ES-I3 (cell line): ENCODE measurements at regions not wholly inside any gene's neighbourhood (a gene's known extent, or its start where the extent isn't known, plus 50 kb on each side); places are given as distances from the start of the nearest gene placed in this dataset.
"Not testable (repeated sequence)": the region's sequence is repeated elsewhere in the genome, so short reads cannot be mapped to it uniquely, and the experiment has no call there.

ENCODE experiments used
- H3K36me3 ChIP-seq: 2 replicates; pipeline ENCODE4 v1.6.1; 2013; ENCODE audit warnings: mild to moderate bottlenecking, low read length, control low read depth, moderate library complexity; ENCODE audit not compliant: insufficient read depth
- H3K4me1 ChIP-seq: 2 replicates; pipeline ENCODE4 v1.6.1; 2013; ENCODE audit warnings: mild to moderate bottlenecking, control low read depth, low read length; ENCODE audit not compliant: insufficient read depth
- H3K9ac ChIP-seq: 2 replicates; pipeline ENCODE4 v1.6.1; 2013; ENCODE audit warnings: low read depth, mild to moderate bottlenecking, low read length, moderate library complexity
- H3K9me3 ChIP-seq: 2 replicates; pipeline ENCODE4 v1.6.1; 2013; ENCODE audit warnings: mild to moderate bottlenecking, low read length, moderate library complexity; ENCODE audit not compliant: control insufficient read depth, insufficient read depth

DNA sequence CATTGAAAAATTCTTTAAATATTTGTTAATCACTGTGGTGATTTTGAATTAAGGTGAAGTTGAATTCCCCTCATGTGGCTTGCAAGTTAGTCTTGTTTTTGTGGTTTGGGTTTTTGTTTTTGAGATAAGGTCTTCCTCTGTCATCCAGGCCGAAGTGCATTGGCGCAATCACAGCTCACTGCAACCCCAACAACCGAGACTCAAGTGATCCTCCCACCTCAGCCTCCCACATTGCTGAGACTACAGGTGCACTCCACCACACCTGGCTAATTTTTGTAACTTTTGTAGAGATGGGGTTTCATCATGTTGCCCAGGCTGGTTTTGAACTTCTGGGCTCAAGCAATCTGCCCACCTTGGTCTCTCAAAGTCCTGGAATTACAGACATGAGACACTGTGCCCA lies 1691.1 kb downstream of the SPATA31A7 start:
- not testable (repeated sequence) for H3K4me1 ChIP-seq, H3K9me3 ChIP-seq, H3K36me3 ChIP-seq, H3K9ac ChIP-seq

GRCh38 chr9:62881811-62882210 lies 1692.0 kb downstream of the SPATA31A7 start:
- H3K36me3 ChIP-seq, H3K9ac ChIP-seq, H3K9me3 ChIP-seq, H3K4me1 ChIP-seq: not testable (repeated sequence)

GRCh38 chr9:62882717-62883116 lies 1692.9 kb downstream of the SPATA31A7 start:
- not testable (repeated sequence) for H3K9ac ChIP-seq, H3K9me3 ChIP-seq, H3K4me1 ChIP-seq, H3K36me3 ChIP-seq

- not testable (repeated sequence) for H3K9ac ChIP-seq, H3K9me3 ChIP-seq, H3K36me3 ChIP-seq, H3K4me1 ChIP-seq
Measured at GRCh38 chr9:62896692-62897091, 1706.9 kb downstream of the SPATA31A7 start.

DNA sequence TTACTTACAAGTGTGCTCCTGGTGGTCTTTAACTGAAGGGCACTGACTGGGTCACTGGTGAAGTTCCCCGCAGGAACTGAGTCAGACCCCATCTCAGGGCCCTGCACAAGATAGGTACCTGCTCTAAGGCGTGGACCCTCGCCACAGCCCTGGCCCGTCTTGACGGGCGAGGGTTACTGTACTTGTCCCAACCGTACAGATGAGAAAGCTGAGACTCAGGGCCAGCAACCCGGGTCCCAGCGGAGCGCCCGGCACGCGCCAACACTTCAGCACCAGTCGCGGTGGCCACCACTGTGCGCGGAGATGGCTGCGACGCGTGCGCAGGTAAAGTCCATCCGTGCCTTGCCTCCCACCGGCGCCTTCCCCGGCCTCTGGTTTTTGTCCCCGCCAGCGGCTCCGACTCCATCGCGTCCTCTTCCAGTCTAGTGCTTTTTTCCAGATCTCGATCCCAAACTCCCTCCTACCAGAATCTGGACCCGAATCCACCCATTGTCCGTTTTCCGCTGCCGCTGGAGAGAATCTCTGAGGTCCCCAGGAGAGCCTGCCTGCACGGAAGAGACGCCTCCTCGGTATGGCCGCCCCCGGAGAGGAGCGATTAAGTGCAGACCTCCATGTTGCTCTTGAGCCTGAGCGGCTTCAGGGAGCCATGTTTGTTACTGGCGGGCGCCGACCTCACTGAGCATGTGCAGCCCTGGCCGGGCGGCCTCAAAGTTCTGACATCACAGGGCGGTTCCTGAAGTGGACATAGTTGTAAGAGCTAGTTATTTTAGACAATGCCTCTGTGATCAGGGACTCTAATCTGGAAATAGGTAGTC lies 1707.8 kb downstream of the SPATA31A7 start:
- H3K9ac ChIP-seq = peak overlapping the region; percentile 62
- not testable (repeated sequence) for H3K36me3 ChIP-seq, H3K9me3 ChIP-seq, H3K4me1 ChIP-seq

DNA sequence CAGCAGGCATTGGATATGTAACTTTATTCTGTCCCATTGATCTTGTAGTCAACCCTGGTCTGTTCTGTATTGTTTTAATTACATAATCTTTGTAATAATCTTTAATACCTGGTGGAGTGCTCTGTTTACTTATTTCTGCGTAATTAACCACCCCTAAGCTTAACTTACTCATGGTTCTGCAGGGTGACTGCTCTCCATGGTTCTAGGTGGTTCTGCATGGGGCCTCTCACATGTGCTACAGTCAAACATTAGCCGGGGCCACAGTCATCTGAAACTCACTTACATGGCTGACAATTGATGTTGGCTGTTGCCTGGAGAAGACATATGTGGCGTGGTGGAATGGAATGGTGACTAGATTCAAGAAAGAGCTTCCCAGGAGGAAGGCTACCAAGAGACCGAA lies 1709.8 kb downstream of the SPATA31A7 start:
- not testable (repeated sequence) for H3K36me3 ChIP-seq, H3K4me1 ChIP-seq, H3K9me3 ChIP-seq, H3K9ac ChIP-seq

DNA sequence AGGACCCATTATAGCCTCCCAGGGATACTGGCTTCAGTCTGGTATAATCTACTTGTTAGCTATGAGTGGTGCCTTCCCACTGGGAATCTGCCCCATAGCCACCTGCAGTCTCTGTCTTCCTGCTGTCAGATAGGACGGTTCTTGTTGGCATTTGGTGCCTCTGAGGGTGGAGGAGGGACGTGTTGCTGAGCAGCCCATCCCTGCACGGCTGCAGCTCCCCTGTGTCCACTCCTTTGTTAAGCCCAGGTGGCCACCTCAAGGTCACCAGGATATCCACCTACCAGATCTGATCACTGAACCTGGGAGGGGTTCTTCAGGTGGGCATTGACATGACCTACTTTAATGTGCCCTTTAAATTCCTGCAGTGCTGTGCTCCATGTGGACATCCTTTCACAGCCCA lies 1714.2 kb downstream of the SPATA31A7 start:
- H3K36me3 ChIP-seq, H3K9ac ChIP-seq, H3K9me3 ChIP-seq, H3K4me1 ChIP-seq: not testable (repeated sequence)

GRCh38 chr9:62905722-62906121 lies 1715.9 kb downstream of the SPATA31A7 start:
- H3K9ac ChIP-seq = not testable (repeated sequence)

GRCh38 chr9:62907866-62908265 lies 1718.0 kb downstream of the SPATA31A7 start:
- not testable (repeated sequence) for H3K36me3 ChIP-seq, H3K9ac ChIP-seq, H3K4me1 ChIP-seq

More at GRCh38 chr9:62905722-62906121, 1715.9 kb downstream of the SPATA31A7 start:
- not testable (repeated sequence) for H3K9me3 ChIP-seq, H3K4me1 ChIP-seq, H3K36me3 ChIP-seq

GRCh38 chr9:62908271-62908670 lies 1718.4 kb downstream of the SPATA31A7 start:
- H3K9me3 ChIP-seq, H3K4me1 ChIP-seq, H3K36me3 ChIP-seq, H3K9ac ChIP-seq: not testable (repeated sequence)

More at GRCh38 chr9:62907866-62908265, 1718.0 kb downstream of the SPATA31A7 start:
- H3K9me3 ChIP-seq = not testable (repeated sequence)

DNA sequence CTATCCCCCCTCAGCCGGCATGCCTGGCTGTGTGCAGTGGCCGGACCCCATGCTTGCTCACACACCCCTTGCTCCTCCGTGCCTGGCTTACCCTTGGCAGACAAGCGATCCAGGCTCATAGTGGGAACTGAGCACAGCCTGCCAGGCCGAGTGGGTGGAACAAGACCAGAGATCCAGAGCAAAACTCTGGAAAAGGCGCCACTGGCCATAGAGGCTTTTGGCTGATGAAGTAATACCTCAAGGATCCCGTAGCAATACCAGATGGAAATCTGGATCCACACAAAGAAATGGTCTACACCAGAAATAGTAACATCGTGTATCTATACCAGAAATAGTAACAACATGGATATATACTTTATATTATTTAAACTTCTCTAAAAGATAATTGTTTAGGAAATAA lies 1719.6 kb downstream of the SPATA31A7 start:
- not testable (repeated sequence) for H3K9me3 ChIP-seq, H3K36me3 ChIP-seq

GRCh38 chr9:62912278-62912677 lies 1722.4 kb downstream of the SPATA31A7 start:
- H3K36me3 ChIP-seq, H3K9ac ChIP-seq, H3K9me3 ChIP-seq, H3K4me1 ChIP-seq: not testable (repeated sequence)

More for the DNA sequence above, 1719.6 kb downstream of the SPATA31A7 start:
- H3K4me1 ChIP-seq, H3K9ac ChIP-seq: not testable (repeated sequence)

DNA sequence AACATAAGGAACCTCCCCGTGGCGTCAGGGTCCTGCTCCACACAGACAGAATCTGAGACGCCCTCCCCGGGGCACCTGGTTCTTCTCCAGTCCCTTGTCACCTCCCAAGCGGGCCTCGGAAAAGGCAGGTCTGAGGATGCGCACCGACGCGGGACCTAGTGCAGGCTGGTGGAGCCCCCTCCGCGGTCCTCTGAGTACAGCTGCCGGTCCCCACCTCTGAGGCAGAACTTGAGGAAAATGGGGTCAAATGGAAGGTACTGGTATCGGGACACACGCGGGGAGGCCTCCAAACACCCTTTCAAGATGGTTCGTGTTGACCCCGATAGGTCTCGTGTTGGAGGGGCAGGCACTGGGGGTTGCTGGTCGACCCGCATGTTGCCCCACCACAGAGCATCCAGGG lies 1725.3 kb downstream of the SPATA31A7 start:
- H3K9me3 ChIP-seq, H3K4me1 ChIP-seq, H3K36me3 ChIP-seq, H3K9ac ChIP-seq: not testable (repeated sequence)

- H3K36me3 ChIP-seq, H3K9me3 ChIP-seq, H3K4me1 ChIP-seq, H3K9ac ChIP-seq: not testable (repeated sequence)
Measured at GRCh38 chr9:62915661-62916060, 1725.8 kb downstream of the SPATA31A7 start.

DNA sequence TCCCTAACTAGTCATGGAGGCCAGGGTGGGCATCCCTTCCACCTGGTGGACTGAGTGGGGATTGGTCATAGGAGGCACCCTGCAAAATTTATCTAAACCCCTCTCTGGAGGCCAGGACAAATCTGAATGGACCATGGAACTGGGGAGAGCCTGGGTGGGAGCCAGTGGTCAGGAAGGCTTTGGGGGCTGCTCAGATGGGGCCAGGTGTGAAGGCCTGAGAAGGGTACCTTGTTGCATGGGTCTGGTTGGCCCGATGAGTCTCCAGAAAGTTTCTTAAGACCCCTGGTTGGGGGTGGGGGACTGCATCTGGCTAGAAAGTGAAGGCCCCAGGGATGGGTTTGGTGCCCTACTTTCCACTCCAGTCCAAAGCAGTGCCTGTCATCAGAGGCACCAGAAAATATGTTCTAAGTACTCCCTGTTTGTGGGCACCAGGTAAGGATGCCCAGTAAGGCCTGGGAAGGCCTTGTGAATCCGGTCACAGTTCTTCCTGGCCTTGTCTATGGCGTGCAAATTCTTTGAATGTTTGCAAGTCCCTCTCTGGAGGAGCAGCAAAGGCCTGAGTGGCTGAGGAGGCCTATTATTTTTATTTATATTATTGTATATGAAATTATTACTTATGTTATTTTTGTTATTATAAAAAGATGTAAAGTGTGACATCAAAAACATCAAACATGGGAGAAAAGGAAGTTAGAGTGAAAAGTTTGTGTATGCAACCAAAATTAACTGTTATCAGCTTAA lies 1729.0 kb downstream of the SPATA31A7 start:
- not testable (repeated sequence) for H3K4me1 ChIP-seq, H3K9ac ChIP-seq, H3K36me3 ChIP-seq, H3K9me3 ChIP-seq
